HG02852 (cell line): ENCODE measurements at regions not wholly inside any gene's neighbourhood (a gene's known extent, or its start where the extent isn't known, plus 50 kb on each side); places are given as distances from the start of the nearest gene placed in this dataset.
"Not testable (repeated sequence)": the region's sequence is repeated elsewhere in the genome, so short reads cannot be mapped to it uniquely, and the experiment has no call there.

Experiments
- ATAC-seq: cut with Tn5 transposase; IDR thresholded peaks from one replicate; pipeline ENCODE4 v1.9.1; 2021; ENCODE audit warnings: mild to moderate bottlenecking, moderate library complexity; ENCODE audit not compliant: unreplicated experiment

- no peak for ATAC-seq
These were observed 100.9 kb upstream of the CHST15 start for GRCh38 chr10:124194199-124194824.

DNA sequence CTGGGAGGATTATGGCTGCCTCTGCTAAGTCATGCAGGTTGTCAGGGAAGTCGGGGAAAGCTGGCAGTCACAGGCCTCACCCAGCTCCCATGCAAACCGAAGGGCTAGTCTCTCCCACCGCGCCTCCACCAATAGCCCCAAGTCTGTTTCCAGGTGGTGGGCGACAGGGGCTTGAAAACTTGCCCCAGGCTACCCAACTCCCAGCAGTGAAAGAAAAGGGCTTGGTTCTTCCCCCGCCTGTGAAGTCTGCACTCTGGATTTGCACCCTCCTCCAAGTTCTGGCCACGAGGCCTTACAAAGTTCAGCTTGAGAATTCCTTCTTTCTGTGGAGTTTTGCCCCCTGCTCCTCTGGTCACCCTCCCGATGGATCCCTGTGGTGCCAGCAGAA, 99.9 kb upstream of the CHST15 start:
- no peak for ATAC-seq

- not testable (repeated sequence) for ATAC-seq
These were observed 99.4 kb upstream of the CHST15 start for GRCh38 chr10:124192664-124193308.

DNA sequence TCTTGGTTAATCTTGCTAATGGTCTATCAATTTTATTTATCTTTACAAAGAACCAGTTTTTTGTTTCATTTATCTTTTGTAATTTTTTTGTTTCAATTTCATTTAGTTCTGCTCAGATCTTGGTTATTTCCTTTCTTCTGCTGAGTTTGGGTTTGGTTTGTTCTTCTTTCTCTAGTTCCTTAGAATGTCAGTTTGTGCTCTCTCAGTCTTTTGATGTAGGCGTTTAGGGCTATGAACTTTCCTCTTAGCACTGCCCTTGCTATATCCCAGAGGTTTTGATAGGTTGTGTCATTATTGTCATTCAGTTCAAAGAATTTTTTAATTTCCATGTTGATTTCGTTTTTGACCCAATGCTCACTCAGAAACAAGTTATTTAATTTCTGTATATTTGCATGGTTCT, 97.1 kb upstream of the CHST15 start:
- ATAC-seq: not testable (repeated sequence)

- no peak for ATAC-seq
These were observed 93.6 kb upstream of the CHST15 start for GRCh38 chr10:124186956-124187355.

DNA sequence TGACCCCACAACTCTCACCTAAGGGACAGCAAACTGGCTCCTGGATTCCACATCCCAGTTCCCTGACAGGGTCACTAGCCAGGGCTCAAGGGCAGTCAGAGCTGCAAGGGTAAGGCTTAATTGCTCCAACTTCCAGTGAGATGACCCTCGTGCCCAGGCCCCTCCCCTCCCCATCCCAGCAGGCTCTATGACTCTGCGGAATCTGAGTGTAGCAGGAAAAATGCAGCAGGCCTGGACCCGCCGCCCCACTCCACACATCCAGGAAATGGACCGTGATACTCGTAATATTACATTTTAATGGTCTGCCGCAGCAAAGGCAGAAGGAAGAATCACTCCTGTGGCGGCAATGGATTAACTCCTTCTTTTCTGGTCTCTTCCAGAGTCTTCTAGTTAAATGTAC, 91.7 kb upstream of the CHST15 start:
- no peak for ATAC-seq

DNA sequence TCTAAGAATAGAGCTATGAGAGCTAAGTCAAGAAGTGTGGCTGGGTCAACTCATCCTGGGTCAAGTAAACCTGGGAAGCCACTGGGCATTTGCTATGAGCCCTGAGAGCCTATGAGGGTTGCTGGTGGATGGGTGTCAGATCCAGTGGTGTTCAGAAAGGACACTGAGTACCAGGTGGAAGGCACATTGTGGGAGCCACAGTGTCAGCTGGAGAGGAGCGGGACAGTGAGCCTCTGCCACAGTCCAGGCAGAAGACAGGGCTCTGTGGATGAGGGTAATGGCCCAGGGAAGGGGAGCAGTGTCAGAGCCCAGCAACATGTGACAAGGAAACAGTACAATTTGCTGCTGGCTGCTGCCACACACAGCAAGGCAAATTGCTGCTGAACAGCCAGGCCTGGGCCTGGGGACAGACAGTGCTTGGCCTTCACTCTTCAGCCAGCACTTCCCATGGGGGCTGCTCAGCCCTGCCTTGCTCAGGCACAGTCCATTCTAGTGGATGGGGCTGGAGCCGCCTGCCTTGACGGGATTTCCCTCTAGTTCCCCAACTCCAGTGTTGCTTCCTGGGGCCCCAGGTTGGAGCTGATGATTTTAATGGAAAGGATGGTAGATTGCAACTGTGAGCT, 90.9 kb upstream of the CHST15 start:
- ATAC-seq: no peak

DNA sequence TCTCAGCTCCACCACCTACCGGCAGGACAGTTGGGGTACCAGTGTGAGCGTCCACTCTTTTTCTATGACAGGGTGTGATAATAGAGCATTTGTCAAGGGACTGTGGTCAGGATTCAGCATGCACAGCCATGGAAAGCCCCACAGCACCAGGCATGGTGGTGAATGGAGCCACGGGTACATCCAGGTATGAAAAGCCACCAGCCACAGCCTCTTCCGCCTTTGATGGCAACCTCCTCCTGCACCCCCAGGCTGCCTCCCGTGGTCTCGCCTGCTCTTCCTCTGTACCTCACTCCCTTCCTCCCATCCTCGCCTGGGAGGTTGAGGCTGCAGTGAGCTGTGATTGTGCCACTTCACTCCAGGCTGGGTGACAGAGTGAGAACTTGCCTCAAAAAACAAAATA, 90.2 kb upstream of the CHST15 start:
- ATAC-seq: no peak

DNA sequence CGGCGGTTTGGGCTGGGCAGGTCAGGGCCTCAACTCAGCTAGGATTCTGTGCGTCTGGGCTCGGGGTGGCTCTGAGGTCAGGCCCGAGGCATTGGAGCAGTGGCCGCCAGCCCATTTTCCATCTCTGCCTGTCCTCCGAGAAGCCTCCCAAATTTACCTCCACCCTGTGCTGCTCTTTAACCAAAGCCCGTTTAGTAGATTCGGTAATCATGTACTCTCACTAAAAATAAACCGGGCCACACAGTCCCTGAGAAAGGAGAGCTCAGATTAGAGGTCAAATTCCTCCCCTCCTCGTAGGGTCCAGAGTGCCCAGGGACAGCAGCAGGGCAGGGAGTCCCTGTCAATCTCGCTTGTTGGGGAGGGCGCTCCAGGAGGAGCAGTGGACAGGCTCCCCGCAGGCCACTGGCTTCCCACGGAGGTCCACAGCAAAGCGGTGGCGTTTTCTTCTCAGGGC, 88.7 kb upstream of the CHST15 start:
- no peak for ATAC-seq

GRCh38 chr10:124181656-124182055, 88.3 kb upstream of the CHST15 start:
- ATAC-seq: no peak

DNA sequence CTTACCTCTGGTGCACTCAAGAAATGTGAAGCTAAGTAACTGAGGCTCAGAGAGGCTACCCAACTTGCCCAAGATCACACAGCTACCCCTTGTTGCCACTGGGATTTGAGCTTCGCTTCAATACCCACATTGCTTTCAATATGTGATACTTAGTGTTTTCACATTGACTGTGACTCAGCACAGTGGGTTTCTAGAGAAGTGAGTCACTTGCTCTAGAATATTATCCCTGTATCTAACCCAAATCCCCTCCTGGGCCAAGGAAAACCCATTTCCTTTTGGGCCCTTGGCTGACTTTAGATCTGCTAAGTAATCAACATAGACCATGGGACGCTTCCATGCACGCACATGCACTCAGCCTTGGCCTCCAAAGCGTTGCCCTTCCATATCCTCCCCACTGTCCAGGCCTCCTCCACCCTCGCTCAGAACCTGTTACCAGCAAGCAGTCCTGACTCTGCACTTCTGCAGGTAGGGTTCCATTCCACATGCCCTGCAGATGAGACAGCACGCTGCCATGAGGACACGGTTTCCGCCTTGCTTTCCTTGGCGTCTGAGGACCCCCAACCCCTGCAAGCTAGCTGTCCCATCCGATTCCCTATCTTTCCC, 87.7 kb upstream of the CHST15 start:
- ATAC-seq: no peak

- ATAC-seq: no peak
These were observed 86.8 kb upstream of the CHST15 start for GRCh38 chr10:124180044-124180745.

DNA sequence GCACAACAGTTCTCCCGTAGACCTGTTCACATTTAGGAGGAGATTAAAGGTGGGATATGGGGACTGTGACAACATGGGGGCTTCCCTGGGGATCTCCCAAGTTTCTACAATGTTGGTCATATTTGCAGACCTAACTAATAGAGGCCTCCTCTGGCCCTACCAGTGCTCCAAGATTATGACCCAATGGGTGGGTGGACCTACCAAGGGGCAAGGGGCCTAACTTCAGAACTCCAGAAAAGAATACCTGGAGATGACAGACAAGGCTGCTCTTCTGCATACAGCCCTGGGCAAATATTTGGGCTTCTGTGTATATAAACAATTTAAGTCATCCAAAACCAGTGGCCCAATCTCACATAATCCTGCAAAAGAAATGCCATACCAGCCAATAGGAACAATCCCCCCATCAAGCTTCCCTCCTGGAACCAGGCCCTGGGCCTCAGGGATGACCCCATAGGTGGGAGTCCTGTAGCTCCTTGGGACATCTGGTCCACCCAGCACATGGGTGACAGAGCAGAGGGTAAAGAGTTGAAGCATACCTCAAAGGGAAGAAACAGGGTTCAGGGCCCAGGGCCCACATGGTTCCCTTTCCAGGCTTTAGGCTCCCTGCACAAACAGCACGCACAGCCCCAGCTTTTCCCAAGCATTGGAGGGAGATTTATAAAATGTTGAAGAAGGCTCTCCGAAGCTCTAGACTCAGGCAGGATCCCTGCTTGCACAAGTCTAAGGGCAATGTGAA, 86.1 kb upstream of the CHST15 start:
- ATAC-seq: no peak

DNA sequence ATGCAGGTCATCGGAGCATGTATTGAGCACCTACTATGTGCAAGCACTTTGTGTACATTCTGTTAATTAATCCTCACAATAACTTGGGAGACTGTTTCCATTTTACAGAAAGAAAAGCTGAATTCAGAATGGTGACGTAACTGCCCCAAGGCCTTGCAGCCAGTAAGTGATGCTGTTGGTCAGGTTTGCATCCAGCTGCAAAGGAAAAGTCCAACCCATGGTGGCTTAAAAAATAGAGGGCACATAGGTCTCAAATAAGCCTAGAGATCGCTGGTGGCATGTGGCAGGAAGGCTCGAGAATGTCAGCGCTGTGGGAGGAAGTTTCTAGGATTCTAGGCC, 83.8 kb upstream of the CHST15 start:
- ATAC-seq: no peak

- ATAC-seq: no peak
These were observed 83.2 kb upstream of the CHST15 start for GRCh38 chr10:124176349-124177179.

GRCh38 chr10:124175701-124176348, 82.4 kb upstream of the CHST15 start:
- no peak for ATAC-seq

DNA sequence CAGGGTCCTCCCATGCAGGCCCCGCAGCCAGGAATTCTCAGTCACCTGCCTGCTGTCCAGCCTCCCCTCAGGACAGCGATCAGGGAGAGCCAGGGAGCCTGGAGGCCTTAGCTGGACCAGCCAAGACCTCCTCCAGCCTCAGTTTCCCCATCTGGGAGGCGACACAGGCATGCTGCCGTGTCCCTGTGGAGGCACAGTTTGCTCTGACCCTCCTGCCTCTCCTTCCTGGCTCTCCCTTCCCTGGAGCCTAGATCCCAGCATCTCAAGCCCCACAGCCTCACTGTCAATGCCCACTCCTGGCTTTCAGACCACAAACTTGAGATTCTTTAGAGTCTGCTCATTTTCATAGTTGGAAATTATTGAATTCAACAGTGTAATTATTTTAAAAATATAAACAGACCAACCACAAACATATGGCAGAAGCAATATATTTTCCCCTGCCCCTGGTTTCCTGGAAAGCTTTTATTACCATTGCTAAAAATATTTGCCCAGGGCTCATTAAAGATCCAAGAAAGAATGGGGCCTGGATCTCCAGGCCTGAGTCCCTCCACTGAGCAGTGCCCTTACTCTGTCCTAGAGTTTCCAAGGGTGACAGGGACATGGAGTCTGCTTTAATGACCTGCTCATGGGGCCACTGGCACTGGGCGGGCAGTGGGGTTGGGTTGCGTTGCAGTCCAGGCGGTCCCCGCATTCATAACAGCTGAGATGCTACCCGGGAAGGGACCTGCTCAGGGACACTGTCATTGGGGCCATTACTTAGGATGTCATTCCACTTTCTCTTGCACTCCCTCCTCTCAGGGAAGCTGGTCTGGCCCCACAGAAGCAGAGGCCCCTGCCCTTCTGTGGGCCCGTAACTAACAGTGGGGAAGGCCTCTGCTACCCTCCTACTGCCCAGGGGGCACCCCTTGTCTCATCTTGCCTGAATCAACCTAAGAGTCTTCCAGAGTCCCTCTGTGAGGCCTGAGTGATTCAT, 81.6 kb upstream of the CHST15 start:
- no peak for ATAC-seq

GRCh38 chr10:124174071-124174566, 80.7 kb upstream of the CHST15 start:
- no peak for ATAC-seq
